DND-41 (cell line): ENCODE measurements at regions not wholly inside any gene's neighbourhood (a gene's known extent, or its start where the extent isn't known, plus 50 kb on each side); places are given as distances from the start of the nearest gene placed in this dataset.

Source experiments
- CTCF ChIP-seq: IDR thresholded peaks from 2 replicates; pipeline ENCODE4 v1.5.1; 2012; ENCODE audit warnings: borderline replicate concordance, low read length, moderate library complexity, mild to moderate bottlenecking; ENCODE audit not compliant: poor library complexity, severe bottlenecking; ENCODE audit errors: extremely low read depth
- EZH2 ChIP-seq: IDR thresholded peaks from 3 replicates; pipeline ENCODE4 v1.6.1; 2012; ENCODE audit warnings: borderline replicate concordance, low read depth, mild to moderate bottlenecking, moderate library complexity, low read length, inconsistent platforms; ENCODE audit not compliant: severe bottlenecking

- TF ChIP-seq CTCF (no peak), EZH2 (no peak)
These were observed 105.8 kb downstream of the BAMBI start for GRCh38 chr10:28783087-28783486.
